ENCODE measurements at regions not wholly inside any gene's neighbourhood (a gene's known extent, or its start where the extent isn't known, plus 50 kb on each side); places are given as distances from the start of the nearest gene placed in this dataset.

- no peak for DNase-seq (ENCODE audit: extremely low read depth, low read depth)
- no peak for TF ChIP-seq CTCF (IDR thresholded peaks at IDR 0.05; ENCODE audit: low read depth, low read length)
Observed at GRCh38 chr21:38983560-38983959, 177.8 kb downstream of the ETS2 start.

GRCh38 chr21:38982804-38983203 lies 177.1 kb downstream of the ETS2 start:
- no peak for TF ChIP-seq CTCF (IDR thresholded peaks at IDR 0.05; ENCODE audit: low read depth, low read length)
- DNase-seq (ENCODE audit: extremely low read depth, low read depth): no peak

- DNase-seq (ENCODE audit: extremely low read depth, low read depth): no peak
- no peak for TF ChIP-seq CTCF (IDR thresholded peaks at IDR 0.05; ENCODE audit: low read depth, low read length)
Observed at GRCh38 chr21:38982096-38982495, 176.4 kb downstream of the ETS2 start.

- DNase-seq (ENCODE audit: extremely low read depth, low read depth): no peak
- no peak for TF ChIP-seq CTCF (IDR thresholded peaks at IDR 0.05; ENCODE audit: low read depth, low read length)
Observed at GRCh38 chr21:38980416-38981313, 174.9 kb downstream of the ETS2 start.

DNA sequence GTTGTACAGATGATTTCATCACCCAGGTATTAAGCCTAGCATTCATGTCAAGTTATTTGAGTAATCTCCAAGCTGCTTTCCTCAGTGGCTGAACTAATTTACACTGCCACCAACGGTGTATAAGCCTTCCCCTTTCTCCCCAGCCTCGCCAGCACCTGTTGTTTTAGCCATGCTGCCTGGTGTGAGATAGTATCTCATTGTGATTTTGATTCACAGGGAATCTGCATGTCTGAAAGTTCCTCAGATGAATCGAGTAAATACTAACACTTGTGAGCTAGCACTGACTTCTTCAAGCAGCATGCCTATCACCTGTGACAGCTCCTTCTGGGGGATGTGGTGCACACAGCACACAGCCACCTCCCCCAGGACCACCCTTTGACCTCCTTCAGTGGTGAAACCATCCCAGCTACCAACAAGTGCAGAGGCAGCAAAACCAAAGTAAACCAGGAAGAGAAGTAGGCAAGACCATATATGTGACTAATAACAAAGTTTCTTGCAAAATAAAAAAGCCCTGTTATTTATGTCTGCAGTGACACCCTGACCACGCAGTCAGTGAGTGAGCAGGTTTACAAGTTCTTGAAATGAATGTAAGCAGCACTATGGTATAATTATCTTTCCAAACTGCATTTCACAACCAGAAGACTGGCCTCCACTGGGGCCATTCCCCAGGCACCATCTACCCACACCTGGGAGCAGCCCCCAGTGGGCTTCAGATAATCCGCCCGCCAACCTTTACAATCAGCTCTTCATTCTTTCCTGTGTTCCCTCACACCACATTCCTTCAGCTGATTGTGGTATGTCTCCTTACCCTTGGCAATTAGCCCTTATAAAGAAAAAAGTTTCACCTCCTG lies 173.8 kb downstream of the ETS2 start:
- TF ChIP-seq CTCF (IDR thresholded peaks at IDR 0.05; ENCODE audit: low read depth, low read length): no peak
- DNase-seq (ENCODE audit: extremely low read depth, low read depth): no peak

DNA sequence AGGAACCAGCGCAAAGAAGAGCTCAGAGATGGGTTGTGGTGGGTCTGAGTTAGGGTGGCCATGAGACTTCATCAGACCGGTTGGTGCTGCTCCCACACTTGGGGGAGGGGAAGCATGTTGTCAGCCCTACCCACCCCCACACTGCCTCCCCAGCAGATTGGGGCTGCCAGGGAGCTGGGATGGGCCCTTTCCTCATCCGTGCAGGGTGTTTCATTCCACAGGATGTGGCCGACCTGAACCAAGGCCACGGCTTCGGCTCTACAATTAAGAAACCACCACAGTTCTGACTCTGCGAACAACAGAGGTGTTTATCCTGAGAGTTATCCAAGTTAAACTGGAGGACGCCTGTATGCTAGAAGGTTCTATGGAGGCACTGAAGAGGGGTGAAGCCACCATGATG lies 171.2 kb downstream of the ETS2 start:
- no peak for DNase-seq (ENCODE audit: extremely low read depth, low read depth)
- TF ChIP-seq CTCF (IDR thresholded peaks at IDR 0.05; ENCODE audit: low read depth, low read length): no peak

- no peak for TF ChIP-seq CTCF (IDR thresholded peaks at IDR 0.05; ENCODE audit: low read depth, low read length)
- DNase-seq (ENCODE audit: extremely low read depth, low read depth): no peak
Observed at GRCh38 chr21:38973552-38973951, 167.8 kb downstream of the ETS2 start.

Data from AG09319 (cell line).